ENCODE measurements at regions not wholly inside any gene's neighbourhood (a gene's known extent, or its start where the extent isn't known, plus 50 kb on each side); places are given as distances from the start of the nearest gene placed in this dataset.

DNA sequence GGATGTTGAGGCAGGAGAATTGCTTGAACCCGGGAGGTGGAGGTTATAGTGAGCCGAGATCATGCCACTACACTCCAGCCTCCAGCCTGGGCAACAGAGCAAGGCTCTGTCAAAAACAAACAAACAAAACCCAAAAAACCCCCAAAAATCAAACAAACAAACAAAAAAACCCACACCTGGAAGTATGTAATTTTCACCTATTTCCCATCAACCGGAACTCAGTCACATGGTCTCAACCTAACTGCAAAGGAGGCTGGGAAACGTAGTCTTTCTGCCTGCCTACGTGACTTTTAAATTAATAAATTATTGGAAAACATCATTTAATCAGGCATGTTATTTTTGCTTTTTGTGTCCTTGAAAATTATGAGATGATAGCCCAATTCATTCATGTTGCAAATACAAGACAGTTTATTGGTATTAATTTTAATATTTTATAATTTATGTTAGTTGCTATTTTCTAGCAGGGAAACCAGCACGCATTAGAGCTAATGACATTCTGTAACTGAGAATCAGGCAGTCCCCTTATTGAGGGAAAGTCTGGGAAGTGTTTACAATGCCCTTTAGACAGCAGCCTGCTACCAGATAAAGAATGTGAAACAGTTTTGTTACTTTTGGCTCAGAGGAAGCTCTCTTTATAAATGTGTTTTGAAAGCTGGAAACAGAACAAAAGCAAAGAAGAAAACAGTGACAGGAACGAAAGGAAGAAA lies 110.3 kb downstream of the NXNL2 start:
- TF ChIP-seq TAF1 (IDR thresholded peaks at IDR 0.05; ENCODE audit: low read depth) (no peak), EP300 (IDR thresholded peaks at IDR 0.05; ENCODE audit: borderline replicate concordance) (no peak), NFIC (IDR thresholded peaks at IDR 0.05) (no peak), ZBTB7A (IDR thresholded peaks at IDR 0.05; ENCODE audit: low read depth) (no peak), RAD21 (IDR thresholded peaks at IDR 0.05; ENCODE audit: low read depth) (no peak)
- TF ChIP-seq, protein P1, sequence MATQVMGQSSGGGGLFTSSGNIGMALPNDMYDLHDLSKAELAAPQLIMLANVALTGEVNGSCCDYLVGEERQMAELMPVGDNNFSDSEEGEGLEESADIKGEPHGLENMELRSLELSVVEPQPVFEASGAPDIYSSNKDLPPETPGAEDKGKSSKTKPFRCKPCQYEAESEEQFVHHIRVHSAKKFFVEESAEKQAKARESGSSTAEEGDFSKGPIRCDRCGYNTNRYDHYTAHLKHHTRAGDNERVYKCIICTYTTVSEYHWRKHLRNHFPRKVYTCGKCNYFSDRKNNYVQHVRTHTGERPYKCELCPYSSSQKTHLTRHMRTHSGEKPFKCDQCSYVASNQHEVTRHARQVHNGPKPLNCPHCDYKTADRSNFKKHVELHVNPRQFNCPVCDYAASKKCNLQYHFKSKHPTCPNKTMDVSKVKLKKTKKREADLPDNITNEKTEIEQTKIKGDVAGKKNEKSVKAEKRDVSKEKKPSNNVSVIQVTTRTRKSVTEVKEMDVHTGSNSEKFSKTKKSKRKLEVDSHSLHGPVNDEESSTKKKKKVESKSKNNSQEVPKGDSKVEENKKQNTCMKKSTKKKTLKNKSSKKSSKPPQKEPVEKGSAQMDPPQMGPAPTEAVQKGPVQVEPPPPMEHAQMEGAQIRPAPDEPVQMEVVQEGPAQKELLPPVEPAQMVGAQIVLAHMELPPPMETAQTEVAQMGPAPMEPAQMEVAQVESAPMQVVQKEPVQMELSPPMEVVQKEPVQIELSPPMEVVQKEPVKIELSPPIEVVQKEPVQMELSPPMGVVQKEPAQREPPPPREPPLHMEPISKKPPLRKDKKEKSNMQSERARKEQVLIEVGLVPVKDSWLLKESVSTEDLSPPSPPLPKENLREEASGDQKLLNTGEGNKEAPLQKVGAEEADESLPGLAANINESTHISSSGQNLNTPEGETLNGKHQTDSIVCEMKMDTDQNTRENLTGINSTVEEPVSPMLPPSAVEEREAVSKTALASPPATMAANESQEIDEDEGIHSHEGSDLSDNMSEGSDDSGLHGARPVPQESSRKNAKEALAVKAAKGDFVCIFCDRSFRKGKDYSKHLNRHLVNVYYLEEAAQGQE (IDR thresholded peaks at IDR 0.05; ENCODE audit: low read depth): no peak
